ENCODE measurements at regions not wholly inside any gene's neighbourhood (a gene's known extent, or its start where the extent isn't known, plus 50 kb on each side); places are given as distances from the start of the nearest gene placed in this dataset.

- ChIA-PET POLR2A (no interaction called here), CTCF (no interaction called here)
- TF ChIP-seq CTCF (IDR thresholded peaks at IDR 0.05; ENCODE audit: insufficient read depth, low read length, missing control alignments) = no peak
- no peak for DNase-seq (ENCODE audit: low read depth, low spot score)
- no peak overlapping the region for H3K4me3 ChIP-seq (ENCODE audit: low read depth, low read length)
Measured at GRCh38 chr9:120327322-120327721, 252.6 kb downstream of the CDK5RAP2 start.

GRCh38 chr9:120326049-120326693 is 253.8 kb downstream of the CDK5RAP2 start:
- no peak for DNase-seq (ENCODE audit: low read depth, low spot score)
- no peak for TF ChIP-seq CTCF (IDR thresholded peaks at IDR 0.05; ENCODE audit: insufficient read depth, low read length, missing control alignments)
- ChIA-PET POLR2A (no interaction called here), CTCF (no interaction called here)
- no peak overlapping the region for H3K4me3 ChIP-seq (ENCODE audit: low read depth, low read length)

- DNase-seq (ENCODE audit: low read depth, low spot score) = no peak
- no peak overlapping the region for H3K4me3 ChIP-seq (ENCODE audit: low read depth, low read length)
- CTCF ChIA-PET = no interaction called here
- POLR2A ChIA-PET = no interaction called here
- TF ChIP-seq CTCF (IDR thresholded peaks at IDR 0.05; ENCODE audit: insufficient read depth, low read length, missing control alignments) = no peak
Measured at GRCh38 chr9:120324996-120325642, 254.8 kb downstream of the CDK5RAP2 start.

- TF ChIP-seq CTCF (IDR thresholded peaks at IDR 0.05; ENCODE audit: insufficient read depth, low read length, missing control alignments) = no peak
- no peak for DNase-seq (ENCODE audit: low read depth, low spot score)
- POLR2A ChIA-PET = no interaction called here
- no peak overlapping the region for H3K4me3 ChIP-seq (ENCODE audit: low read depth, low read length)
- CTCF ChIA-PET = no interaction called here
Measured at GRCh38 chr9:120324461-120324860, 255.5 kb downstream of the CDK5RAP2 start.

- CTCF ChIA-PET = no interaction called here
- H3K4me3 ChIP-seq (ENCODE audit: low read depth, low read length) = no peak overlapping the region
- DNase-seq (ENCODE audit: low read depth, low spot score) = no peak
- no peak for TF ChIP-seq CTCF (IDR thresholded peaks at IDR 0.05; ENCODE audit: insufficient read depth, low read length, missing control alignments)
- POLR2A ChIA-PET = no interaction called here
Measured at GRCh38 chr9:120323125-120323524, 256.8 kb downstream of the CDK5RAP2 start.

GRCh38 chr9:120319452-120319851 is 260.5 kb downstream of the CDK5RAP2 start:
- no peak for DNase-seq (ENCODE audit: low read depth, low spot score)
- no peak overlapping the region for H3K4me3 ChIP-seq (ENCODE audit: low read depth, low read length)
- POLR2A ChIA-PET = no interaction called here
- CTCF ChIA-PET = no interaction called here
- no peak for TF ChIP-seq CTCF (IDR thresholded peaks at IDR 0.05; ENCODE audit: insufficient read depth, low read length, missing control alignments)
